ENCODE measurements at regions not wholly inside any gene's neighbourhood (a gene's known extent, or its start where the extent isn't known, plus 50 kb on each side); places are given as distances from the start of the nearest gene placed in this dataset.

GRCh38 chr16:85377388-85378144 is 235.6 kb upstream of the GSE1 start:
- H3K79me2 ChIP-seq (ENCODE audit: insufficient read depth, low read length) = no peaks in the 10 kb centered on the region
- Mint-ChIP-seq H3K4me3 (no peak overlapping the region), H3K9me3 (peaks cover 1 to 2% of the 10 kb centered on the region in 2 experiments; a peak in 2 of 5 replicates), H3K27me3 (ENCODE audit: low read depth) (peaks cover 5% of the 10 kb centered on the region), H3K36me3 (ENCODE audit: insufficient read depth in 1 of 3, low read depth in 3 of 3) (no peaks in the 10 kb centered on the region), H3K27ac (peak overlapping the region in 1 of 3 experiments; percentile 66; a peak in 1 of 7 replicates), H3K4me1 (peaks cover 3 to 11% of the 10 kb centered on the region in 2 experiments; a peak in 3 of 4 replicates)
- H2AK5ac ChIP-seq (ENCODE audit: insufficient read length, low read length) = no peak overlapping the region
- H3K23me2 ChIP-seq (ENCODE audit: insufficient read length, low read depth, low read length, poor library complexity, severe bottlenecking) = no peaks in the 10 kb centered on the region
- H2AFZ ChIP-seq (ENCODE audit: low read length) = no peak overlapping the region
- H2BK15ac ChIP-seq (ENCODE audit: low read depth, low read length) = no peak overlapping the region
- H3K4me2 ChIP-seq (ENCODE audit: insufficient read depth, insufficient read length, low read length) = no peak overlapping the region
- H4K20me1 ChIP-seq (ENCODE audit: control insufficient read depth, insufficient read depth, insufficient read length) = peaks cover under 1% of the 10 kb centered on the region
- no peak overlapping the region for H3K9ac ChIP-seq (ENCODE audit: extremely low read depth, insufficient read length, low read length)
- no peak overlapping the region for H4K8ac ChIP-seq (replicated peaks; ENCODE audit: insufficient read length, low read depth, low read length)
- DNase-seq = no peak
- no peak overlapping the region for H3T11ph ChIP-seq (ENCODE audit: low read length)
- no peaks in the 10 kb centered on the region; the same call in 1 of the 2 replicates for H3K4me1 ChIP-seq (ENCODE audit: insufficient read depth, low read length)
- no peak overlapping the region for H3K27ac ChIP-seq (ENCODE audit: insufficient read length, low read depth, low read length)
- no peak overlapping the region for H4K5ac ChIP-seq (ENCODE audit: insufficient read length, low read depth, low read length)
- H3K79me1 ChIP-seq (ENCODE audit: insufficient read depth, low read depth, low read length, poor library complexity, severe bottlenecking) = no peaks in the 10 kb centered on the region
- no peak overlapping the region for H2BK120ac ChIP-seq (ENCODE audit: low read depth, low read length, poor library complexity, severe bottlenecking)
- TF ChIP-seq CTCF (conservative IDR thresholded peaks at IDR 0.05) = no peak
- no peaks in the 10 kb centered on the region for H3K9me3 ChIP-seq (ENCODE audit: control insufficient read depth, low read depth, low read length)
- no peak overlapping the region for H2BK12ac ChIP-seq (ENCODE audit: insufficient read length, low read depth, low read length)
- no peak overlapping the region; the same call in 1 of the 2 replicates for H3K14ac ChIP-seq (ENCODE audit: insufficient read depth, low read length)
- H2BK20ac ChIP-seq (ENCODE audit: low read depth, low read length, poor library complexity, severe bottlenecking) = no peak overlapping the region
- H2BK5ac ChIP-seq (ENCODE audit: insufficient read length, low read length) = no peak overlapping the region
- no CpG with 5 or more reads among the region's 16 CpGs for WGBS (ENCODE audit: extremely low coverage, insufficient read length, low lambda C conversion rate)
- H3K18ac ChIP-seq (ENCODE audit: insufficient read length, low read depth, low read length) = no peak overlapping the region
- no peak overlapping the region for H3K23ac ChIP-seq (ENCODE audit: insufficient read length, low read depth, low read length)
- H3K27me3 ChIP-seq (ENCODE audit: insufficient read depth, low read length) = no peaks in the 10 kb centered on the region
- H3K4ac ChIP-seq (ENCODE audit: low read depth, low read length) = no peak overlapping the region
- H3K56ac ChIP-seq (ENCODE audit: insufficient read length, low read depth, low read length) = no peak overlapping the region
- H4K91ac ChIP-seq (ENCODE audit: insufficient read length, low read depth, low read length) = no peak overlapping the region

Data from H9 (cell line).